Endothelial cell of umbilical vein (primary cell): ENCODE measurements at regions not wholly inside any gene's neighbourhood (a gene's known extent, or its start where the extent isn't known, plus 50 kb on each side); places are given as distances from the start of the nearest gene placed in this dataset.

Experiments used
- BruUV-seq: library from RNA; stranded (reverse); fragments of 400-500 nt; replicated peaks from 2 replicates; lab custom pipeline; 2021; lab: Mats Ljungman, UMichigan
- CTCF ChIA-PET: fragments of 300-600, 350-600 bp; sonication (Branson Sonifier 250); formaldehyde crosslinking; loops from one replicate; lab custom pipeline; 2021; ENCODE audit warnings: antibody characterized with exemption, inconsistent platforms; lab: Charles Lee
- POLR2A ChIA-PET: fragments of 300-600, 350-600 bp; sonication (Branson Sonifier 250); formaldehyde crosslinking; loops from one replicate; lab custom pipeline; 2021; ENCODE audit warnings: antibody characterized with exemption, inconsistent platforms; lab: Charles Lee
- DNase-seq: peaks from one replicate; pipeline ENCODE4 v3.0.0-alpha.2; 2011; ENCODE audit warnings: low read depth, low spot score
- FAIRE-seq: peaks from 2 replicates; lab custom pipeline; 2011; peaks lifted over from hg19 to GRCh38; lab: Jason Lieb, UNC
- H2AFZ ChIP-seq: 2 replicates; pipeline ENCODE4 v1.6.0; 2012; ENCODE audit warnings: low read depth, low read length, control low read depth, inconsistent platforms
- H3K27ac ChIP-seq: 2 replicates; pipeline ENCODE4 v1.5.1; 2011; ENCODE audit warnings: low read depth, mild to moderate bottlenecking, control low read depth, low read length, moderate library complexity; ENCODE audit not compliant: insufficient read depth
- H3K27me3 ChIP-seq, 2 experiments: 2 replicates each; pipeline versions ENCODE4 v1.6.0 to v1.6.1; 2011; ENCODE audit warnings: low read length in 2 of 2, mixed read lengths in 1 of 2; ENCODE audit not compliant: control insufficient read depth in 2 of 2, insufficient read depth in 2 of 2
- H3K36me3 ChIP-seq, 2 experiments: 2 replicates in 1 of 2; 3 replicates in 1 of 2; pipeline ENCODE4 v1.5.1; 2011; ENCODE audit warnings: low read length in 2 of 2, mild to moderate bottlenecking in 1 of 2, moderate library complexity in 1 of 2; ENCODE audit not compliant: control insufficient read depth in 2 of 2, insufficient read depth in 2 of 2; ENCODE audit errors: extremely low read depth in 1 of 2
- H3K4me1 ChIP-seq: 3 replicates; pipeline ENCODE4 v1.5.1; 2011; ENCODE audit warnings: mild to moderate bottlenecking, low read length; ENCODE audit not compliant: control insufficient read depth, insufficient read depth; ENCODE audit errors: extremely low read depth
- H3K4me2 ChIP-seq: 2 replicates; pipeline ENCODE4 v1.6.1; 2011; ENCODE audit warnings: low read length, control low read depth, mixed read lengths; ENCODE audit not compliant: insufficient read depth
- H3K4me3 ChIP-seq, 3 experiments: fragments of 200-600 bp in 1 of 3; sonication (generic), shearing (Covaris generic) in 1 of 3; replicated peaks in 1 of 3; 2 replicates each; pipeline ENCODE4 v1.5.1; 2011 to 2016; ENCODE audit warnings: control low read depth in 3 of 3, low read length in 3 of 3, mild to moderate bottlenecking in 2 of 3, inconsistent platforms in 1 of 3, low read depth in 1 of 3, moderate library complexity in 1 of 3; ENCODE audit not compliant: insufficient read depth in 1 of 3
- H3K79me2 ChIP-seq: 2 replicates; pipeline ENCODE4 v1.6.0; 2012; ENCODE audit warnings: low read length, inconsistent platforms; ENCODE audit not compliant: control insufficient read depth, insufficient read depth
- H3K9ac ChIP-seq: replicated peaks from 2 replicates; pipeline ENCODE3; 2011; ENCODE audit warnings: low read length, control low read depth; ENCODE audit not compliant: insufficient read depth; ENCODE audit errors: extremely low read depth
- H3K9me1 ChIP-seq: replicated peaks from 3 replicates; pipeline ENCODE4 v1.6.0; 2011; ENCODE audit warnings: mild to moderate bottlenecking, low read length; ENCODE audit not compliant: control insufficient read depth, insufficient read depth; ENCODE audit errors: extremely low read depth
- H3K9me3 ChIP-seq: replicated peaks from 2 replicates; pipeline ENCODE4 v1.5.1; 2012; ENCODE audit warnings: low read length, inconsistent platforms; ENCODE audit not compliant: control insufficient read depth, insufficient read depth
- H4K20me1 ChIP-seq: replicated peaks from 2 replicates; pipeline ENCODE3; 2011; ENCODE audit warnings: mild to moderate bottlenecking, low read length; ENCODE audit not compliant: control insufficient read depth, insufficient read depth; ENCODE audit errors: extremely low read depth
- EZH2 ChIP-seq: IDR thresholded peaks from 2 replicates; pipeline ENCODE4 v1.6.1; 2012; ENCODE audit warnings: borderline replicate concordance, low read depth, mild to moderate bottlenecking, moderate library complexity, low read length, inconsistent platforms; ENCODE audit not compliant: severe bottlenecking
- FOS ChIP-seq: IDR thresholded peaks from 2 replicates; pipeline ENCODE4 v1.6.1; 2011; ENCODE audit warnings: mild to moderate bottlenecking, low read length, moderate library complexity, borderline replicate concordance; ENCODE audit not compliant: insufficient read depth
- GATA2 ChIP-seq: IDR thresholded peaks from 2 replicates; pipeline ENCODE4 v1.7.0; 2011; ENCODE audit warnings: low read depth, mild to moderate bottlenecking, moderate library complexity, mixed read lengths, low read length; ENCODE audit not compliant: insufficient read length, insufficient read depth
- JUN ChIP-seq: IDR thresholded peaks from 2 replicates; pipeline ENCODE4 v1.6.1; 2011; ENCODE audit warnings: borderline replicate concordance, low read depth; ENCODE audit not compliant: insufficient read length, insufficient read depth
- MAX ChIP-seq: IDR thresholded peaks from 2 replicates; pipeline ENCODE4 v1.6.1; 2011; ENCODE audit not compliant: insufficient read depth, insufficient read length
- MYC ChIP-seq: IDR thresholded peaks from one replicate; pipeline ENCODE4 v1.6.1; 2011; ENCODE audit warnings: mild to moderate bottlenecking, low read depth, low read length
- POLR2A ChIP-seq: IDR thresholded peaks from 2 replicates; pipeline ENCODE4 v1.6.1; 2012; ENCODE audit warnings: low read depth, mild to moderate bottlenecking, control low read depth, low read length
- POLR2AphosphoS5 ChIP-seq: IDR thresholded peaks from 2 replicates; pipeline ENCODE4 v1.6.1; 2012; ENCODE audit warnings: low read depth, mild to moderate bottlenecking, control low read depth, low read length, moderate library complexity; ENCODE audit not compliant: insufficient read depth
- dilution Hi-C: fragments of 300-500 bp; cut with MboI; formaldehyde crosslinking; loops from one replicate; pipeline ENCODE4 v1.15.0; 2019; ENCODE audit warnings: low sequenced_read_pairs; ENCODE audit not compliant: extremely low pct_ligation_motif_present
- intact Hi-C: fragments of 100-400 bp; cut with micrococcal nuclease; formaldehyde crosslinking; loops from one replicate; pipeline ENCODE4 v1.10.0; 2022
- TF ChIP-seq, protein P1 (sequence below), 2 donors: IDR thresholded peaks; 1 replicate in 1 of 2; 2 replicates in 1 of 2; pipeline ENCODE4 v1.5.1; 2011; ENCODE audit warnings: low read length in 2 of 2, mild to moderate bottlenecking in 2 of 2, moderate library complexity in 2 of 2, control low read depth in 1 of 2, inconsistent platforms in 1 of 2, low read depth in 1 of 2; ENCODE audit not compliant: insufficient read depth in 1 of 2; ENCODE audit errors: extremely low read depth in 1 of 2

DNA sequence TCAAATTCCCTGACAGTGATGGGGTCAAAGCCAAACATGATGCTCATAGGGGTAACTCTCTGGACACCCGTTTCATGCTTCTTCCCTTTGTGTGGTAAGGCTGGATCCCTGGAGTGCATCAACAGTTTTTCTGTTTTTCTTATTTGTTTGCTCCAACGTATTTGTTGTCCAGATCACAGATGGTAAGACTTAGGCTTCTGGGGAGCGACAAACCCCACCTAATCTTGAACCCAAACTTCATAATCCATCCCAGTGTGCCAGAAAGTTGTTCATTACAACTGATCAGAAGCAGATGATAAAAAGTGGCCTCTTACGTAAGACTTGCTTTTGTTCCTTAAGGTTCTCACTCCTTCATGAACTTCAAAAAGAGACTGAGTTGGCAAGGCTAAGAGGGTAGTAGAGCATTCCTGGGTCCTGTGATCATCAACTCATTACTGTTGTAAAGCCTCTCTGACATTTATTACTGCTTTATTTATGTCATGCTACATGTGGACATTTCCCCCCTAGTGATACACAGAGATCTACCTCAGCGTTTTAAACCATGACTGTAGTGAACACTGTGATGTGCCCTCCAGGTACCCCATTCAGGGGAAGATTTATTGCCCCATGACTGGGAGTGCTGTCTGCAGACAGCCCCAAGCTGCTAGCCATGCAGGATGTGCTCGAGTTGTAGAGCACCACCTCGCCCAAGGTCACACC lies 125.6 kb downstream of the CCDC71L start:
- POLR2A ChIA-PET, result no interaction called here
- BruUV-seq, result no TSS peak
- no peaks in the 10 kb centered on the region for H3K27me3 ChIP-seq

More for the DNA sequence above, 125.6 kb downstream of the CCDC71L start:
- Histone ChIP-seq H2AFZ (no peak overlapping the region), H4K20me1 (no peaks in the 10 kb centered on the region), H3K9me1 (no peaks in the 10 kb centered on the region), H3K4me2 (no peak overlapping the region), H3K9me3 (no peaks in the 10 kb centered on the region), H3K4me3 (no peak overlapping the region), H3K27ac (no peak overlapping the region), H3K9ac (no peak overlapping the region), H3K36me3 (no peaks in the 10 kb centered on the region), H3K79me2 (no peaks in the 10 kb centered on the region), H3K4me1 (peaks cover 34% of the 10 kb centered on the region)
- FAIRE-seq (no peak), DNase-seq (no peak)
- CTCF ChIA-PET, result interaction anchor here (2.2 kb wide), 1 partner anchor 73 kb away, joined by 5 read pairs; no protein-coding TSS in a partner anchor
- intact Hi-C loops, result loop anchor here (5.0 to 10.0 kb wide), 2 partner anchors 629 to 1062 kb away; partner anchors contain the start of gene HBP1
- dilution Hi-C loops, result no loop called here
- no peak for TF ChIP-seq GATA2
- TF ChIP-seq MYC, result no peak
- no peak for TF ChIP-seq POLR2AphosphoS5
- no peak for TF ChIP-seq FOS
- TF ChIP-seq MAX, result no peak
- TF ChIP-seq, protein P1, sequence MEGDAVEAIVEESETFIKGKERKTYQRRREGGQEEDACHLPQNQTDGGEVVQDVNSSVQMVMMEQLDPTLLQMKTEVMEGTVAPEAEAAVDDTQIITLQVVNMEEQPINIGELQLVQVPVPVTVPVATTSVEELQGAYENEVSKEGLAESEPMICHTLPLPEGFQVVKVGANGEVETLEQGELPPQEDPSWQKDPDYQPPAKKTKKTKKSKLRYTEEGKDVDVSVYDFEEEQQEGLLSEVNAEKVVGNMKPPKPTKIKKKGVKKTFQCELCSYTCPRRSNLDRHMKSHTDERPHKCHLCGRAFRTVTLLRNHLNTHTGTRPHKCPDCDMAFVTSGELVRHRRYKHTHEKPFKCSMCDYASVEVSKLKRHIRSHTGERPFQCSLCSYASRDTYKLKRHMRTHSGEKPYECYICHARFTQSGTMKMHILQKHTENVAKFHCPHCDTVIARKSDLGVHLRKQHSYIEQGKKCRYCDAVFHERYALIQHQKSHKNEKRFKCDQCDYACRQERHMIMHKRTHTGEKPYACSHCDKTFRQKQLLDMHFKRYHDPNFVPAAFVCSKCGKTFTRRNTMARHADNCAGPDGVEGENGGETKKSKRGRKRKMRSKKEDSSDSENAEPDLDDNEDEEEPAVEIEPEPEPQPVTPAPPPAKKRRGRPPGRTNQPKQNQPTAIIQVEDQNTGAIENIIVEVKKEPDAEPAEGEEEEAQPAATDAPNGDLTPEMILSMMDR (IDR thresholded peaks at IDR 0.05; ENCODE audit: extremely low read depth in 1 of 2, insufficient read depth in 1 of 2, low read depth in 1 of 2, low read length in 2 of 2), result no peak
- TF ChIP-seq POLR2A, result no peak
- no peak for TF ChIP-seq EZH2
- TF ChIP-seq JUN, result no peak
